T-helper 1 cell treated with Interleukin-12 subunit alpha and Interleukin-12 subunit beta and Interleukin-4 antibody, amounts not matched to agents 30 μg/mL and 1 μg/mL, for 36 hours (primary cell): ENCODE measurements at regions not wholly inside any gene's neighbourhood (a gene's known extent, or its start where the extent isn't known, plus 50 kb on each side); places are given as distances from the start of the nearest gene placed in this dataset.

Experiments
- H3K27ac Mint-ChIP-seq: one replicate; pipeline ENCODE4 v1.8.0; 2021; ENCODE audit warnings: mild to moderate bottlenecking, mixed read lengths
- H3K27me3 Mint-ChIP-seq: one replicate; pipeline ENCODE4 v1.8.0; 2021; ENCODE audit warnings: low read depth, mixed read lengths
- H3K36me3 Mint-ChIP-seq: one replicate; pipeline ENCODE4 v1.8.0; 2021; ENCODE audit warnings: low read depth, mixed read lengths
- H3K4me1 Mint-ChIP-seq: one replicate; pipeline ENCODE4 v1.8.0; 2021; ENCODE audit warnings: low read depth, mixed read lengths
- H3K4me3 Mint-ChIP-seq: one replicate; pipeline ENCODE4 v1.8.0; 2021; ENCODE audit warnings: mild to moderate bottlenecking, moderate library complexity, mixed read lengths
- H3K9me3 Mint-ChIP-seq: one replicate; pipeline ENCODE4 v1.8.0; 2021; ENCODE audit warnings: mixed read lengths

DNA sequence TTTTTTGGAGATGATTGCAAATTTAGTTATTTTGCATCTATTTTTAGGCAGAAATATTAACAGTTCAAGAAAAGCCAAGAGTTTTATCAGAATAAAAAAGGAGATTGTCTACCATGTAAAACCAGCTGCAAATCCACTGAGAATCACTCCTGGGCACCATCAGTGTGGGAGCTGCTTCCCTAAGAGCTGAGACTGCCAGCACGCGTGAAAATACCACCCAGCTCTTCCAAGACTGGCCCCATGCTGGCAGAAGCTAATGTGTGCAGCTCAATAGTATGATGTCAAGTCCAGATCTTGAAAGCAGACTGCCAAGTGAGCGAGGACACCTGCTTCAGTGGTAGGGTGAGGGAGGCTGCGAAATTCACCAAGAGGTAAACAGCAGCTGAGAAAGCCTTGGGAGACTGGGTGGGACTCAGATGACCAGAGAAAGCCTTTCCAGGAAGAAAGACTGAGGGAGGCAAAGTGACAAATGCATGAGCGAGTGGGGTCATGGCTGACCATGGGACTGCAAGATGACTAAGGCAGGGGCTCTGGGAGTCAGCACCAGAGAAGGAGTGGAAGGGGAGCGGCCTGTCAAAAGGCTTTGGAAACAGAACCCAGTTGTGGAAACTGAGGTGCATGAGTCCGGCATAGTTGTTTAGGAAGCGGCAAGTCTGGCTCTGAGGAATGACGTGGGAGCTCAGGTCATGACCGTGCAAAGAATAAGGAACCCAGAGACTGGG is 200.9 kb downstream of the GADD45G start:
- H3K4me1 Mint-ChIP-seq, result peaks cover 20% of the 10 kb centered on the region
- H3K9me3 Mint-ChIP-seq, result no peaks in the 10 kb centered on the region
- peaks cover 1% of the 10 kb centered on the region for H3K36me3 Mint-ChIP-seq
- no peak overlapping the region for H3K27ac Mint-ChIP-seq
- peaks cover 14% of the 10 kb centered on the region for H3K27me3 Mint-ChIP-seq
- H3K4me3 Mint-ChIP-seq, result no peak overlapping the region

DNA sequence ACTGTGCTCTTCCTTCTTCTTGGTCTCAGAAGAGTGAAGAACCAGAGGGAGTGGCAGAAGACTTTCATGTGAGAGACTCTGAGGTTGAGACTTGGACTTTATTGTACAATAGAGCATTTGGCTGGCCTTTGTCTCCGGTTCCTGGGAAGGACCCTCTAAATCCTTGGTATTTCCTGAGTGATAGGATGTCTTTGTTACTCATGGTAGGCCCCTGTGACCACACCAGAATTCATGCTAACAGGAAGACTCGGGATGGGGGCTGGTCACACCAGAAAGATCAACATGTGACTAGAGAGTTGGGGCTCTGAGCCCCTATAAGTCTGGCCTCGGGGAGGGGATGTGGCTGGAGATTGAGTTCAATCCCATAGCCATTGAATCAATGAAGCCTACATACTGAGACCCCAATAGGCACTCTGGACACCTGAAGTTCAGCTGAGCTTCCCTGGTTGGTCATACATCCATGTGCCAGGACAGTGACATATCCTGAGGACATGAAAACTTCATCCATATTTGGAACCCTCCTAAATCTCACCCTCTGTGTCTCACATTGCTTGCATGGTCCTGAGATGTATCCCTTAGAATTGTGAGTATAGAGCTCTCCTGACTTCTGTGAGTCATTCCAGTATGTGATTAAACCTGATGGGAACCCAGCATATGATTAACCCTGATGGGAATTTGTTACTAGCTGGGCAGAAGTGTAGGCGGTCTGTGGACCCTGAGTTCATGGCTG is 201.7 kb downstream of the GADD45G start:
- Mint-ChIP-seq H3K27me3 (peaks cover 17% of the 10 kb centered on the region), H3K4me1 (peaks cover 20% of the 10 kb centered on the region), H3K4me3 (no peak overlapping the region), H3K36me3 (peaks cover 1% of the 10 kb centered on the region), H3K27ac (no peak overlapping the region), H3K9me3 (no peaks in the 10 kb centered on the region)

DNA sequence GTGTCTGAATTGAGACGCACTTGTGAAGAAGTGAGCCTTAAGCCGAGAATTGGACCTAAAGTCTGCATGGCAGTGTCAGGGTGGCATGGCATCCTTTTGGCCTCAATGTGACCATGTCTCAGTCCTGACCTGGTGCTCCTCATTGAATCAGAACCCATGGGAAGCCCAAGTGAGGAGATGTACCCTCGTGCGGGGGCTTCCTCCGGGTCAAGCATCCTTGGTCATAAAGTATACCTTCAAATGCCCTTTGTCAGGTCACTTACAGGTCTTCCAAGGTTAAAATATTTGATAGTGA is 202.2 kb downstream of the GADD45G start:
- no peak overlapping the region for H3K27ac Mint-ChIP-seq
- peaks cover 1% of the 10 kb centered on the region for H3K36me3 Mint-ChIP-seq
- no peaks in the 10 kb centered on the region for H3K9me3 Mint-ChIP-seq
- peaks cover 17% of the 10 kb centered on the region for H3K27me3 Mint-ChIP-seq
- H3K4me3 Mint-ChIP-seq, result no peak overlapping the region
- H3K4me1 Mint-ChIP-seq, result peaks cover 20% of the 10 kb centered on the region

DNA sequence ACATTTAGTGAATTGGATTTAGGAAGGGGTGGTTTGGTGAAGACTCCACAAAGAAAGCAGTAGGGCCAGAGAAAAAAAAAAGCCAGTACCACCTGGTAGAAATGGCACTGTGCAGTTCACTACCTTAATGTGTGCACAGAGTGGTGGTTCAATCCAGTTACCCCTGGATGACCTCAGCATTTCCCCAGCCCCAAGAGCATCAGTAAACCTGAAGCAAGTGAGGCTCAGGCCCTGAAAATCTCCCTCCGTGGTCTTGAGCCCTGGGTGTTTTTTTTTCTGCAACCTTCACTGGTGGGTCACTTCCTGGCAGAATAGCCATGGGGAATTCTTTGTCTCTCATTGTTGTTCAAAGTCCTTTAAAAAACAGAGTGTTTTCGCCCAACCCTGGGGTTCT is 202.9 kb downstream of the GADD45G start:
- H3K4me1 Mint-ChIP-seq, result peaks cover 20% of the 10 kb centered on the region
- H3K27ac Mint-ChIP-seq, result no peak overlapping the region
- no peaks in the 10 kb centered on the region for H3K36me3 Mint-ChIP-seq
- H3K27me3 Mint-ChIP-seq, result peaks cover 18% of the 10 kb centered on the region
- no peaks in the 10 kb centered on the region for H3K9me3 Mint-ChIP-seq
- no peak overlapping the region for H3K4me3 Mint-ChIP-seq

DNA sequence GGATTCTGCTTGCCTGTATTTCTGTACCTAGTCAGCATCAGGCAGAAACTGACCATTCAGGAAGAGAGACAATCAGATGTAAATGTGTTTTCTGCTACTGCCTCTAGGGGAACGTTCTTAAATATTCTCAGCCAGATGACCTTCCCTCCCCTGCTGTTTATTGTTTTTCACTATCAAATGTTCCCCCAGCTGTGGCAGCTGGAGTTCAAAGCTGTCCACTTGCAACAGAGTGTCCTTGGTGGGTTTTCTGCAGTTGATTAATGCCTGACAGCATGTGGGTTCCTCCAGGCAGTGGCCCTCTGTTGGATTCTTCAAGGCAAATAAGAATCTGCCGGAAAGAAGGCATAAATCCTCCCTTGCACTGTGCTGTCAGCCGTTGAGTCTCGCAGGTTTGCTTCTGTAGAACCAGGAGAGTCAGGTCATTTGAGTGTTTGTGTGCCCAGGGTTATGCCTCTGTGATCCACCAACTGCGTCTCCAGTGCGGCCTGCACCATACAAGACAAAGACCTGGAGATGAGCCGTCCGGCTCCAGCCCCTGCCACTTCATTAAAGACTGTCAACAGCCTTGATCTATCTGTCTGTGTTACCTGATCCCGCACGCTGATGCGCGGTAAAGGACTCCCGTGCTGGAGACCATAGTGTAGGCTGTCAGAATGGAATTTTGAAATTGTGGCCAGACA is 203.4 kb downstream of the GADD45G start:
- Mint-ChIP-seq H3K9me3 (no peaks in the 10 kb centered on the region), H3K27me3 (peaks cover 18% of the 10 kb centered on the region), H3K4me3 (no peak overlapping the region), H3K36me3 (no peaks in the 10 kb centered on the region), H3K27ac (no peak overlapping the region), H3K4me1 (peaks cover 20% of the 10 kb centered on the region)

DNA sequence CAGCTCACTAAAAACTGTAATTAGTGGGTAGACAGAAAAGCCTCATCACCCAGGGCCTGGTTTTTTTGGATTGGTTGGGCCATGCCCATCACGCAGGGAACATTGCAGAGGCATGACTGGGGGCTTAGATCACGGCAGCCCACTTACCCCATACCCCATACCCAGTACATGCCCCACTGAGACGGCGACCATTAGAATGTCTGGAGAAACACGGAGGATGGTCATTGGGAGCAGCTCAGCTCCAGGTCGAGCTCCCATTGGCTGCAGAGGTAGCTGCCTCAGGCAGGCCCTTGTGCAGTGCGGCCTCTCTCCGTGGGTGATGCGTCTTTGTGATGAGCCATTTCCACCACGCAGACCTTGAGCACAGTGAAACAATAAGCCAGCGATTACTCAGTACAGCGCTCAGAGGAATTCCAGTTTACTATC is 204.0 kb downstream of the GADD45G start:
- peaks cover 18% of the 10 kb centered on the region for H3K27me3 Mint-ChIP-seq
- H3K36me3 Mint-ChIP-seq, result no peaks in the 10 kb centered on the region
- no peaks in the 10 kb centered on the region for H3K9me3 Mint-ChIP-seq
- no peak overlapping the region for H3K27ac Mint-ChIP-seq
- H3K4me1 Mint-ChIP-seq, result peaks cover 24% of the 10 kb centered on the region
- no peak overlapping the region for H3K4me3 Mint-ChIP-seq

DNA sequence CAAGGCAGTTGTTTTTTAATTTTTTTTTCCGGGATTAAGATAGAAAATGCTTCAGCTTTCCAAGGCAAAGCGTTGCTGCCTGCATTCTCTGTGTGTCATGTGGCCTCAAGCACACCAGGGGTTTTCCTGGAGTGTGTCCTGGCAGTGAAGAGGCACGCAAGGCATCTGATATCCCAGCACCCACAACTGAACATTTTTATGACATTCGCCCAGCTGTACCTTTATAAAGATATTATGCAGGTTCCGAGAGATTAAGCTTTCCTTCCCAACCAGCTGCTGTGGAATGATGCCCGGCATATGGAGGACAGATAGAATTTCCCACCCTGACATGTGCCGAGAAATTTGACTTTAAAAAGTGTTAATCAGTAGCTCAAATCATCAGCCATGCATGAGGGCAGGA is 205.6 kb downstream of the GADD45G start:
- H3K27ac Mint-ChIP-seq, result no peak overlapping the region
- no peaks in the 10 kb centered on the region for H3K9me3 Mint-ChIP-seq
- H3K36me3 Mint-ChIP-seq, result no peaks in the 10 kb centered on the region
- H3K4me3 Mint-ChIP-seq, result no peak overlapping the region
- peaks cover 30% of the 10 kb centered on the region for H3K4me1 Mint-ChIP-seq
- H3K27me3 Mint-ChIP-seq, result peaks cover 18% of the 10 kb centered on the region

DNA sequence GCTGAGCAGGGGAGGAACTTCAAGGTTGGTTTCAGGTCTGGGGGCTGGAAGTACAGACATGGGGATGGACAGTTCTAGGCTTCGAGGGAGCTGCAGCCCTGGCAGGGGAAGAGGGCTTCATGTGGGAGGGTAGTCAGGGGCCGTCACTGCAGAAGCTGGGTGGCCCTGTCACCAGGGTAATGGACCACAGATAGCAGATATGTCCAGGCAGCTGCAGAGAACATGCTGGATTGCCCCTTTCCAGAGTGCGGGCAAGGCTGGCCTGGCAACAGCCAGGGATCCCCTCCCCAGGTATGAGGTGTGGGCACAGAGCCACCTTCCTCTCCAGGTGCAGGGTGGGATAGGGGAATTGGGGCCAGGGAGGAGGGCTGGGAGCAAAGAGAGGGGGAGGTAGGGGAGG is 206.5 kb downstream of the GADD45G start:
- Mint-ChIP-seq H3K4me3 (no peak overlapping the region), H3K9me3 (no peaks in the 10 kb centered on the region), H3K36me3 (peaks cover 1% of the 10 kb centered on the region), H3K4me1 (peaks cover 36% of the 10 kb centered on the region), H3K27me3 (peaks cover 18% of the 10 kb centered on the region), H3K27ac (no peak overlapping the region)

DNA sequence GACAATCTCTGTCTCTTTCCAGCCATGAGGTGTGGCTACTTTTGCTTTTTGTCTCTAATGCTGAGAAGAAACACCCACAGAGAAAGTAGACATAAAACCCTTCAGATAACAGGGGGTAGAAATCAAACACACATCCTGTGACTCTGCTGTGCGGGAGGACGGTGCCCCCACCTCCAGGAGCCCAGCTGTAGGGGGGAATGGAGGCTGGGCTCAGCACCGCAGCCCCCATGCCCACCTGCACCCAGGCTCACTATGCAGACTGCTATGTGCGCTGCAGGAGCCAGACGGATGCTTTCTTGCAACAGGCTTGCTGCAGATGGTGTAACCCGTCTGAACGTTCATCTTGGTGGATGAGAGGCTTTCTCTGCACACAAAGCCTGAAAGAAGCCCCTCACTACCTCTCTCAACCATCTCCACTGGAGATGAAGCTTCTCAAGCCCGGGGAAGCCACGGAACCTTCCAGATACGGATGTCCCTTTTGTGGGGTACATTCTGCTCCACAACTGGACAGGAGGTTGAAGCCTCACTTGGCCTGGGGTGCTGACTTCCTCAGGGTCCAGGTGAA is 207.2 kb downstream of the GADD45G start:
- H3K36me3 Mint-ChIP-seq, result peaks cover 1% of the 10 kb centered on the region
- H3K9me3 Mint-ChIP-seq, result no peaks in the 10 kb centered on the region
- no peak overlapping the region for H3K27ac Mint-ChIP-seq
- peaks cover 41% of the 10 kb centered on the region for H3K4me1 Mint-ChIP-seq
- H3K4me3 Mint-ChIP-seq, result no peak overlapping the region
- H3K27me3 Mint-ChIP-seq, result peaks cover 18% of the 10 kb centered on the region

DNA sequence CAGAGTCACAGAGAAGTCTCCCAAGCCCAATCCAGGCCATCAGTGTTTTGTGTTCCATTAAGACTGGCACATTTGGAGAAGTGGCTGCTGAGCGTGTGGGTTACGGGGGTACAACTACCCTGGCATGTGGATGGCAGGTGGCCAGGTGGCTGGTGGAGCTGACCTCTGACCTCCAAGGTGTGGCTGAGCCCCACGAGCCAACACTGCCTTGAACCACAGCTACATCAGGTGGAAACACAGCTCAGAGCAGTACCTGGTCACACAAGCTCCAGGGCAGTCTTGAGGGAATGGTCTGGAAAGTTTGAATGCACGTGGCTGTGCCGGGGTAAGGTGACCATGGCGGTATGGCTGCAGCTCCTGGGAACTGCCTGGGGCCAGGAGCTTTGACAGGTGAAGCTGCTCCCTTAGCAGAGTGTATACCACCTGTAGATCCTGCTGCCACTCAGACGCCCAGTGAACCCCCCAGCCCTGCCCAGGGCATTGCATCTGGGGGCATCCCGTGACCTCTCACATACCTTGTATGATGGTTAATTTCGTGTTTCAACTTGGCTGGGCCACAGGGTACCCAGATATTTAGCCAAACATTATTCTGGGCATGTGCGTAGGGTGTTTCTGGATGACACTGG is 207.9 kb downstream of the GADD45G start:
- Mint-ChIP-seq H3K27ac (no peak overlapping the region), H3K27me3 (peaks cover 18% of the 10 kb centered on the region), H3K4me1 (peaks cover 39% of the 10 kb centered on the region), H3K36me3 (peaks cover 1% of the 10 kb centered on the region), H3K4me3 (no peak overlapping the region), H3K9me3 (no peaks in the 10 kb centered on the region)

DNA sequence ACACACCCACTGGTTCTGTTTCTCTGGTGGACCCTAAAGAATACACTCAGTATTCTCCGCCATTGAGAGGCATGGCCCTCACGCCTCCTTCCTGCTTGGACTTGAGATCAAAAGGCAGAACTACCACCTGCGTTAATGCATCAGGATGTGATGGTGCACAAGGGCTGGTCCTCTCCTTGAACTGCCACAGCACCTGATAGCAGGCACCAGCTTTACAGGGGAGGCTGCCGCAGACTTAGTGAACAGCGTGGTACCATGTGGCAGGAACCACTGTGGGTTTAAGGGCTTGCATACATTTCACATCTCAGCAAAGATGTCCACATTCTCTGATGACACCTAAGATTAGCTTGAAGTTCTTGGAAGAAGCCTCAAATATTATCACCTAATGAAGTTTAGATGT is 208.7 kb downstream of the GADD45G start:
- Mint-ChIP-seq H3K36me3 (peaks cover 1% of the 10 kb centered on the region), H3K27ac (no peak overlapping the region), H3K27me3 (peaks cover 18% of the 10 kb centered on the region), H3K4me1 (peaks cover 34% of the 10 kb centered on the region), H3K9me3 (no peaks in the 10 kb centered on the region), H3K4me3 (no peak overlapping the region)

DNA sequence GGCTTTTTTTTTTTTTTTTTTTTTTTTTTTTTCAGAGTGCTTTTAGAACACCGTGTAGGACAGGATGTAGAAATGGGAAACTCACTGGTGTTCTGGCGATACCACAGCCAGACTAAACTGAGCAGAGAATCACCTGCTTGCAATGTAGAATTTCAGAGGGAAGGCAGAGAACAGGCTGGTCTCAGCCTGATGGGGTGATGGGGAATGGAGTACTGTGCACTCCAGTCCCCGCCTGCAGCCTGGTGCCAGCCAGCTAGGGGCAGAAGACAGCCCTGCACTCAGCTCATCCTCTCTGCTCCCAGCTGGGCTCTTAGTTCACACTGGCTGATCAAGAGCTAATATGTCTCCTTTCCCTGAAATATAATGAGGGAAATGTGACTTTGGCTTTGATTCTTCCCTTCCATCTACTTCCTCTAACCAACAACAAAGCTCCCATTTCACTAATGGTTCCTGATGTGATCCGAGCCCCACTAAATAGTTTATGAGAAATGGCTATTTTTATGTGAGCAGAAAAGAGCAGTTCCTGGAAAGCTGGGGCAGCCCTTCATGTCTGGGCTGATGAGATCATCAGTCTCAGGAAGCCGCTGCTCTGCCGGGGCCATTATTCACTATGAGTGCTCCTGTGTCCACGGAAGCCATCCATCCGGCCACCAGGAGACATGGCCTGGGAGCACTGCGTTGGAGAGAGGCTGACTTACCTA is 209.7 kb downstream of the GADD45G start:
- Mint-ChIP-seq H3K4me1 (peaks cover 34% of the 10 kb centered on the region), H3K4me3 (peak overlapping the region; percentile 13), H3K9me3 (no peaks in the 10 kb centered on the region), H3K36me3 (peaks cover 1% of the 10 kb centered on the region), H3K27me3 (peaks cover 27% of the 10 kb centered on the region), H3K27ac (peak overlapping the region; percentile 32)

DNA sequence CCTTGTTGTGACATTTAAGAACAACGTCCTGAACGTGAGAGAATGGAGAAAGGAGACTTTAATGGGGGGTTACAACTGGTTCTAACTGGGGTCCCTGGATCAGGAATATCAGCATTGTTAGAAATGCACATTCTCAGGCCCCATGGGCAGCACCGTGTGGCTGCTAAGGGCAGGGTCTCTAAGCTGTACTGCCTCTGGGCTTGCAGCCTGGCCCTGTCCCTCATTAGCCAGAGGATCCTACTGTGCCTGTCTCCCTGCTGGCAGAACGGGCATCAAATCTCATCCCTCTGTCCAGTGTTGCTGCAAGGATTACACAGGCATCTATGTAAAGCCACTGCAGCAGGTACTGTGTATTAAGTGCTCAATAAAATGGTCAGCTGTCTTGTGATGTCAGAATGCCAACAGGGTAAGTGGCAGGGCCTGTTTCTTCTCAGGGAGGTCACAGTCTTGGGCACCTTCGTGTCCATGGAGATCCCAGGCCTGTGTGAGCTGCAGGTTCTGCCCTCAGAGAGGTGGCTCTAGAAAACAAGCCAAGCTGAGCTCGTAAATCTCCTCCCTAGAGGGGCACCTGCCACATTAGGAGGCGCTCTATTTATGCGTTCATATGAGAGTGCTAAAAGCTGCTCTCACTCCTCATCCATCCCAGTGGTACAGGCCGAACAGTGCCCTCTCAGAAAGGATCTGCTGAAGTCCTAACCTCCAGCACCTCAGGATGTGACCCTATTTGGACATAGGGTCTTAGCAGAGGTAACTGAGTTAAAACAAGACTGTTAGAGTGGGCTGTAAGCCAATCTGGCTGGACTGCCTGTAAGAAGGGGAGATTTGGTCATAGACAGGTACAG is 210.5 kb downstream of the GADD45G start:
- peaks cover 34% of the 10 kb centered on the region for H3K4me1 Mint-ChIP-seq
- H3K36me3 Mint-ChIP-seq, result peaks cover 1% of the 10 kb centered on the region
- H3K27ac Mint-ChIP-seq, result peak overlapping the region; percentile 32
- H3K4me3 Mint-ChIP-seq, result peak overlapping the region; percentile 13
- H3K9me3 Mint-ChIP-seq, result no peaks in the 10 kb centered on the region
- peaks cover 26% of the 10 kb centered on the region for H3K27me3 Mint-ChIP-seq
